CD4-positive, alpha-beta T cell treated with Interleukin-2 at 100 ng/mL for 4 hours (primary cell): ENCODE measurements at regions not wholly inside any gene's neighbourhood (a gene's known extent, or its start where the extent isn't known, plus 50 kb on each side); places are given as distances from the start of the nearest gene placed in this dataset.
"Not testable (repeated sequence)": the region's sequence is repeated elsewhere in the genome, so short reads cannot be mapped to it uniquely, and the experiment has no call there.

Source experiments
- DNase-seq: peaks from one replicate; pipeline ENCODE4 v3.0.0-alpha.2; 2020; ENCODE audit warnings: low spot score

DNA sequence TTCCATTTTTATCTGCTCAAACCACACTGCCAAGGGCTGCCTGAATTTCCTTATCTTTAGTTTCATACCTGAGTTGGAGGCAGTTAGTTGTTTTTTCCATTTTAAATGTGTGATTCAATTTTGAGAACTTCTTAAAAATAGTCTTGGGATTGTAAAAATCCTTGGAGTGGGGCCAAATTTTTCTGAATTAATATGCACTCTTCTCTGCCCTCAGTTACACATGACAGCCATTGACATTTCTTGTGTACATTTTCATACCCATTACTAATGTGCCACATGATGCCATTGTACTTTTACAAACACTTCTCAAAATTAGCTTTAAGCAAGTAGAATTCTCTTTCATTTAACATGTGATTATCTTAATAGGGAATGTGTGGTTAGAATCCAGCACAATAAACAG, 141.7 kb downstream of the C3orf38 start:
- DNase-seq = no peak

- no peak for DNase-seq
These were observed 148.4 kb downstream of the C3orf38 start for GRCh38 chr3:88298189-88298588.

DNA sequence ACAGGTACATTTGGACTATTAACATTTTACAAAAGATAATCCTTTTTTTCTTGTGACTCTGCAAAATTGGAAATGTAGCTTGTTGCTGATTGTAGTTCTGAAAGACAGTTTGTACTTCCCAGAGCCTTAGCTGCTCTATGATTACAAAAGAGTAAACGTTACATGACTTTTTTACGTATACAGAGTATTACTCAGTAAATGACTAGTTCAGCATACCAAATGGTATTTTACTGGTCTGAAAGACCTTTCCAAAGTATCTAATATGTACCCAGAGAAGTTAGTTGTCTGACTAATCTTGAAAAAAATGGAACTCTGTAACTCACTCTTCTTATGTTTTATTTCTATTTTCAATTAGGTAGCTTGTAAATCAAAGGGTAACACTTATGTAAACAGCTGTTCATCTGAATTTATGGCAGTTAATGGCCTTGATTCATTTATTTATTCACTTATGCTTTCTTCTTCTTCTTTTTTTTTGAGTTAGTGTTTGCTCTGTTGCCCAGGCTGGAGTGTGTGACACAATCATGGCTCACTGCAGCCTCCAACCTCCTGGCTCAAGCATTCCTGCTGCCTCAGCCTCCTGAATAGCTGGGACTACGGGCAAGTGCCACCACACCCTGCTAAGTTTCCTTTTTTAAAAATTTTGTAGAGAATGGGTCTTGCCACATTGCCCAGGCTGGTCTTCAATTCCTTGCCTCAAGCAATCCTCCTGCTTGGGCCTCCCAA, 151.7 kb downstream of the C3orf38 start:
- no peak for DNase-seq

DNA sequence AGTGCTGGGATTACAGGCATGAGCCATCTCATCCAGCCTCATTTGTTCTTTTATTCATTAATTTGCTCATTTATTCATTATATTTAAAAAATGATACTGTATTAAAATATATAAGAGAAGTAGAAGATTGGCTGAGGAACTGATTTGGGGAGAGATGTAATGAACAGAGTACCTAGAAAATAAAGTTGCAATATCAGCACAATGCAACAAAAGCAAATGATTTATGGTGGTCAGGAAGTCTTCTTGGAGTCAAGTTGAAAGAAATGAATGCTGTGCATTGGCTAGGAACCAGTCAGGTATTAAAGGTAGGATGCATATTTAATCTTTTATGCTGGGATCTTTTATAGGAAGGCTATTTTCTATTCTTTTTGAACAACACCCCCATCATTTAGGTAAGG, 152.2 kb downstream of the C3orf38 start:
- no peak for DNase-seq

DNA sequence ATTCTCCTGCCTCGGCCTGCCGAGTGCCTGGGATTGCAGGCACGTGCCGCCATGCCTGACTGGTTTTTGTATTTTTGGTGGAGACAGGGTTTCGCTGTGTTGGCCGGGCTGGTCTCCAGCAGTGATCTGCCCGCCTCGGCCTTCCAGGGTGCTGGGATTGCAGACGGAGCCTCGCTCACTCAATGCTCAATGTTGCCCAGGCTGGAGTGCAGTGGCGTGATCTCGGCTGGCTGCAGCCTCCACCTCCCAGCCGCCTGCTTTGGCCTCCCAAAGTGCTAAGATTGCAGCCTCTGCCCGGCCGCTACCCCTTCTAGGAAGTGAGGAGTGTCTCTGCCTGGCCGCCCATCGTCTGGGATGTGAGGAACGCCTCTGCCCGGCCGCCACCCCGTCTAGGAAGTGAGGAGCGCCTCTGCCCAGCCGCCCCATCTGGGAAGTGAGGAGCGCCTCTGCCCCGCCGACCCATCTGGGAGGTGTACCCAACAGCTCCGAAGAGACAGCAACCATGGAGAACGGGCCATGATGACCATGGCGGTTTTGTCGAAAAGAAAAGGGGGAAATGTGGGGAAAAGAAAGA, 153.7 kb downstream of the C3orf38 start:
- not testable (repeated sequence) for DNase-seq

GRCh38 chr3:88307666-88308065, 157.9 kb downstream of the C3orf38 start:
- DNase-seq = no peak

GRCh38 chr3:88311826-88312225, 162.1 kb downstream of the C3orf38 start:
- no peak for DNase-seq

DNA sequence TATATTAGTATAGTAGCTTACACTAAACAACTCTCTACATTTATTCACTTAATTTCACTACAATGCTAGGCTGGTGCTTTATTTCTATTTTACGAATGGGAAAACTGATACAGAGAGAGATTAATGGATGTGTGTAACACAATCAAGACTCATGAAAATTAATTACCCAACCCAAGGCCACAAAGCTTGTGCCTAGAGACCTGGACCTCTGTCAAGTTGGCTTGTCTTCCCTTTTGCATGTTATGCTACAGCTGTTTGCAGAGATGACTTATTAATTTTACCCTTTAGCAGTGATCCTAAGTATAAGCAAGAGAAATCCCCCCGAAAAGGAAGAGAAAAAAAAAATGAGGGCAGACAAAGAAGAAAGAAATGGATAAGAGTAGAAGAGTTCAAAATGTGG, 162.5 kb downstream of the C3orf38 start:
- no peak for DNase-seq

DNA sequence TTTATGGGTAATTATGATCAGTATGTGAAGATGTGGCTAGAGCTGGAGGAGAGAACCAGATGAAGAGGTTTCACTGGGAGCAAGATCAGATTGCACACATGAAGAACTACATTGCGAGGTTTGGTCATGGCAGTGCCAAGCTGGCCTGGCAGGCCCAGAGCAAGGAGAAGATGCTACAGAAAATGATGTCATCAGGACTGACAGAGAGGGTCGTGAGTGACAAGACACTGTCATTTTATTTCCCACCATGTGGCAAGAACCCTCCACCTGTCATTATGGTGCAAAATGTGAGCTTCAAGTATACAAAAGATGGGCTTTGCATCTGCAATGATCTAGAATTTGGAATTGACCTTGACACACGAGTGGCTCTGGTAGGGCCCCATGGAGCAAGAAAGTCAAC, 168.3 kb downstream of the C3orf38 start:
- DNase-seq = no peak

- no peak for DNase-seq
These were observed 171.7 kb downstream of the C3orf38 start for GRCh38 chr3:88321363-88322050.

DNA sequence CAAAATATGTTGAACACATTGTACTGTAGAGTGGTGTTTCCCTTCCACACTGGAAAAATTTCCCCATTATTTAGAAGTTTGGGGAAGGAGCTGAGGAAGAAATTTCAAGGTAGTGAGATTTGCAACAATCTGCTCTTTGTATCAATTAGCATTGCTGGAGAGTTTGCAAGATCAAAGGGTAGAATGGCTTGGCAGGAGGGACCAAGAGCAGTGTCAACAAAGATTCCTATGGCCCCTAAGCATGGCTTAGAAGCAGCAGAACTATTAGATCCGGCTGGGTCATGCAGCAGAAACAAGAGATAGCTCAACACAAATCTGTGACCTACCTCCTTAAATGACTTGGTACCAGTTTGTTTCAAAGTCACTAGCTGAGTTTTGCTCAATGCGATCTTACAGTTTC, 175.0 kb downstream of the C3orf38 start:
- no peak for DNase-seq

DNA sequence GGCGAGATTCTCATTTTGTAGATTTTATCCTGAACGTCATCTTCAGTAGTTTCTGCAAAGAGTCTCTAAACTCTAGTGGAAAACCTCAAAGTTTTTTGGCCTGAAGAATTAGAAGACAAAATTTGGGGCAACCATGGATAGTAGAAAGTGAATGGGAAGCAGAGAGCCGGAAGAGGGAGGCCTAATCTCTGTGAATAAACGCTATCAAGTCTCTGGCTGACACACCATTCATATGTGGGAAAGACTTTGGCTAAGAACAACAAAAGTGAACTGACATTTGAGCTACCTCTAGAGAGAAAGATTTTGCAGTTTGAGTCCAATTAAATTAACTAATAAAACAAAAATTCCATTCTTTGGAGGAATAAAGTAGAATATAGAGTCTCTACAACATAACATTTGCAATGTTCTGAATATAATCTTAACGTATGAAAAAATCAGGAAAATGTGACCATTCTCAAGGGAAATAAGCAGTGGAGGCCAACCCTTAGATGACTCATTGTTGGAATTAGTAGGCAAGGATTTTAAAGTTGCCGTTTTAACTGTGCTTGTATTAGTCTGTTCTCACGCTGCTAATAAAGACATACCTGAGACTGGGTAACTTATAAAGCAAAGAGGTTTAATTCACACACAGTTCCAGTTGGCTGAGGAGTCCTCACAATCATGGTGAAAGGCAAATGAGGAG, 184.6 kb downstream of the C3orf38 start:
- no peak for DNase-seq

GRCh38 chr3:88336894-88337293, 187.1 kb downstream of the C3orf38 start:
- DNase-seq = no peak

GRCh38 chr3:88343264-88343663, 193.5 kb downstream of the C3orf38 start:
- DNase-seq = no peak

DNA sequence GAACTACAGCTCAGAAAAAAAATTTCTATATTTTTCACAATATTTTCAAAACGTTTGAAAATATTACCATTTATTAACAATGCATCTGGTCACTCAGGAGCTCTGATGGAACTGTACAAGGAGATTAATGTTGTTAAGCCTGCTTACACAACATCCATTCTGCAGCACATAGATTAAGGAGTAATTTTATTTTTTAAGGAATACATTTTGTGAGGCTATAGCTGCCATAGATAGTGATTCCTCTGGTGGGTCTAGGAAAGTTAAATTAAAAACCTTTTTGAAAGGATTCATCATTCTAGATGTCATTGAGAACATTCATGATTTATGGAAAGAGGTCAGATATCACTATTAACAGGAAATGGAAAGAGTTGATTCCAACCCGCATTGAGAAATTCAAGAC, 196.9 kb downstream of the C3orf38 start:
- DNase-seq = no peak

GRCh38 chr3:88362428-88362827, 212.7 kb downstream of the C3orf38 start:
- no peak for DNase-seq

GRCh38 chr3:88364926-88365325, 215.2 kb downstream of the C3orf38 start:
- no peak for DNase-seq

DNA sequence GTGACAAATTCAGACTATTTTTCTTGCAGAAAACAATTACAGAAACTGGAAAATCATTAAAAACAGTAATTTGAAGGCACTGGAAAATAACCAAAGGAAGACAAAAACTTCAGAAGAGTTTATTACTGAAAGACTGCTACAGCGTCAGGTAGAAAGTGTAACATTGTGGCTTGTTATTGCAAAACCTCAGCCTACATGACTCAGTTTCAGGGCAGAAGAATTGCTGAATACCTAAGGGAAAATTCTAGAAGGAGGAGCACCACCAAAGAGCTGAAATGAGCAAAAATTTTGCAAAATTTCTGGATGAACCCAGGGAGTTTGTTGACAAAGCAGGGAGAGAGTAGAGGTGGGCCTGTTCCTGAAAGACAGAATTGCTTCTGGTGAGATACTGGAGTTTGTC, 219.6 kb downstream of the C3orf38 start:
- no peak for DNase-seq

GRCh38 chr3:88369767-88370166, 220.0 kb downstream of the C3orf38 start:
- DNase-seq = no peak

DNA sequence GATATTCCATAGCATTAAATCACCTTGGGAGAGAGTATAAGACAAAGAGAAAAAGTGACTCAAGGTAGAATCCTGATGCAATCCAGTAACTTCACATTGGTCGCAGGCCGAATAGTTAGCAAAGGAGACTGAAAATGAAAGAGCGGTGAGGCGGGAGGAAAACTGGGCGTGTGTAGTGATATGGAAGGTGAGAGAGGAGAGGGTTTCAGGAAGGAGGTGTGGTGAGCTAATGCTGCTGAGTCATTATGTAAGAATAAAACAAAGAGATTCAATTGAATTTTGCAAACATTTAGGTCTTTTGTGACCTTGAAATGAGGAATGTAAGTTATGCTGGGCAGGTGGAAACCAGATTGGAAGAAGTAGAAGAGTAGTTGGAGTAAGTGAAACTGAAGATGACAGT, 235.3 kb downstream of the C3orf38 start:
- DNase-seq = no peak

GRCh38 chr3:88398581-88398980, 248.8 kb downstream of the C3orf38 start:
- no peak for DNase-seq

DNA sequence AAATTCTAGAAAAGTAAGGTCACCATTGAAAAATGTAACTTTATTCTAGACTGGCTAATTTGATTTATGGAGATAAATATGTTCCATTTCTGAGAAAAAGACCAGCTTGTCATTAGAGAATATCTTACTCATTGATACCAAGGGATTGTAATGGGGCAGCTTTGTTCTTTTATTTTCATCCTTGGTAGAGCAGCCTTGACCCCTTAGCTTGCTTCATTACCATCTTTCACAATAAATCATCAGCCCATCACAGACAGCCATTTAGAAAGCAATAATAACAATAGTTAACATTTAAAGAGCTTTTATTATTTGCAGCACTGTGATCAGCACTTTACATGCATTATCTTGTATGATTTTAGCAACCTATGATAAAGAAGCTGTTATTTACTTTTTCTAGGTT, 253.6 kb downstream of the C3orf38 start:
- DNase-seq = no peak

- no peak for DNase-seq
These were observed 258.3 kb downstream of the C3orf38 start for GRCh38 chr3:88408097-88408496.
